ENCODE measurements at regions not wholly inside any gene's neighbourhood (a gene's known extent, or its start where the extent isn't known, plus 50 kb on each side); places are given as distances from the start of the nearest gene placed in this dataset.

GRCh38 chr3:31349001-31349748, 183.6 kb upstream of the STT3B start:
- Histone ChIP-seq H3K9me3 (ENCODE audit: control insufficient read depth, insufficient read depth, low read length) (no peaks in the 10 kb centered on the region), H4K91ac (ENCODE audit: insufficient read depth, low read depth, low read length) (no peak overlapping the region), H2BK5ac (ENCODE audit: low read depth, low read length, poor library complexity, severe bottlenecking) (no peak overlapping the region), H3K4me2 (ENCODE audit: low read depth, low read length) (no peak overlapping the region), H3K56ac (ENCODE audit: extremely low read depth, insufficient read depth, low read length) (no peak overlapping the region), H2AK9ac (replicated peaks; ENCODE audit: low read depth, low read length, poor library complexity) (no peak overlapping the region), H2AK5ac (ENCODE audit: low read depth, low read length) (no peak overlapping the region), H3K23ac (ENCODE audit: low read depth, low read length) (no peak overlapping the region), H3K9ac (ENCODE audit: low read depth, low read length) (no peak overlapping the region), H3K14ac (replicated peaks; ENCODE audit: low read depth, low read length) (no peak overlapping the region), H3K79me1 (ENCODE audit: low read depth in 1 of 2, low read length in 2 of 2) (no peaks in the 10 kb centered on the region), H3K18ac (ENCODE audit: low read depth, low read length) (no peak overlapping the region), H3K4me1 (ENCODE audit: control insufficient read depth, insufficient read depth, low read length) (no peaks in the 10 kb centered on the region), H3K27me3 (ENCODE audit: control insufficient read depth, insufficient read depth, low read length) (peaks cover 3% of the 10 kb centered on the region; the same call in 1 of the 2 replicates), H4K8ac (ENCODE audit: low read depth in 2 of 2, low read length in 2 of 2) (no peak overlapping the region), H4K5ac (ENCODE audit: low read depth, low read length) (no peak overlapping the region), H2BK120ac (ENCODE audit: low read depth, low read length) (no peak overlapping the region), H3K4me3 (ENCODE audit: insufficient read depth, low read depth, low read length) (no peak overlapping the region), H3K4ac (ENCODE audit: low read depth, low read length) (no peak overlapping the region), H4K20me1 (ENCODE audit: insufficient read depth, low read length) (no peaks in the 10 kb centered on the region), H2BK15ac (ENCODE audit: low read depth, low read length) (no peak overlapping the region), H2AFZ (replicated peaks; ENCODE audit: low read length, poor library complexity) (no peak overlapping the region), H3K27ac (ENCODE audit: insufficient read depth, low read length) (no peak overlapping the region), H3K9me1 (ENCODE audit: insufficient read depth, low read length) (no peaks in the 10 kb centered on the region), H2BK20ac (ENCODE audit: low read depth, low read length) (no peak overlapping the region), H3K36me3 (ENCODE audit: control insufficient read depth, insufficient read depth, low read length) (no peaks in the 10 kb centered on the region)
- BruUV-seq (replicated peaks), result no TSS peak
- intact Hi-C loops (cut with micrococcal nuclease) (no loop called here), in situ Hi-C loops (cut with MboI; ENCODE audit: low sequenced_read_pairs) (no loop called here), dilution Hi-C loops (cut with HindIII; ENCODE audit: low sequenced_read_pairs, unreplicated experiment) (no loop called here)
- TF ChIP-seq RAD21 (IDR thresholded peaks at IDR 0.05; ENCODE audit: low read length) (no peak), MAFK (IDR thresholded peaks at IDR 0.05; ENCODE audit: low read depth, low read length) (no peak)
- POLR2A ChIA-PET (ENCODE audit: unreplicated experiment), result no interaction called here
- CTCF ChIA-PET, result no interaction called here
- DNase-seq, result no peak
- no peak for ATAC-seq (ENCODE audit: low read depth)
- WGBS, 2 experiments (ENCODE audit: extremely low coverage in 2 of 2, insufficient read length in 1 of 2), result no CpG with 5 or more reads among the region's 1 CpG

Measured in IMR-90 (cell line).